OCI-LY7 (cell line): ENCODE measurements at regions not wholly inside any gene's neighbourhood (a gene's known extent, or its start where the extent isn't known, plus 50 kb on each side); places are given as distances from the start of the nearest gene placed in this dataset.

Source experiments
- CTCF ChIP-seq: fragments of 200-600 bp; sonication (generic); conservative IDR thresholded peaks from 2 replicates; pipeline ENCODE4 v1.5.1; 2014; ENCODE audit warnings: mild to moderate bottlenecking, antibody characterized with exemption, low read length, moderate library complexity, mixed read lengths
- EZH2phosphoT487 ChIP-seq: fragments of 200-600 bp; sonication (generic); IDR thresholded peaks from 2 replicates; pipeline ENCODE4 v1.6.1; 2018; ENCODE audit warnings: low read depth, borderline replicate concordance, mild to moderate bottlenecking, mixed run types, antibody characterized with exemption, low read length, moderate library complexity, mixed read lengths

GRCh38 chrX:13128104-13128503 lies 83.7 kb upstream of the FAM9C start:
- TF ChIP-seq CTCF, result no peak
- no peak for TF ChIP-seq EZH2phosphoT487
